Upper lobe of left lung (tissue), 4 donors: ENCODE measurements at regions not wholly inside any gene's neighbourhood (a gene's known extent, or its start where the extent isn't known, plus 50 kb on each side); places are given as distances from the start of the nearest gene placed in this dataset.

ENCODE experiments used
- CTCF ChIP-seq, 6 experiments: fragments of 450-650 bp in 4 of 6; fragments of 200-600 bp in 2 of 6; sonication (generic) in 2 of 6; IDR thresholded peaks; one replicate each; pipeline ENCODE4 v1.5.1; 2016 to 2019; ENCODE audit warnings: antibody characterized with exemption in 6 of 6
- EP300 ChIP-seq, 4 donors: sonication (generic); formaldehyde crosslinking; IDR thresholded peaks; one replicate each; pipeline ENCODE4 v1.5.1; 2017; ENCODE audit warnings: antibody characterized with exemption in 4 of 4, control low read depth in 2 of 4

DNA sequence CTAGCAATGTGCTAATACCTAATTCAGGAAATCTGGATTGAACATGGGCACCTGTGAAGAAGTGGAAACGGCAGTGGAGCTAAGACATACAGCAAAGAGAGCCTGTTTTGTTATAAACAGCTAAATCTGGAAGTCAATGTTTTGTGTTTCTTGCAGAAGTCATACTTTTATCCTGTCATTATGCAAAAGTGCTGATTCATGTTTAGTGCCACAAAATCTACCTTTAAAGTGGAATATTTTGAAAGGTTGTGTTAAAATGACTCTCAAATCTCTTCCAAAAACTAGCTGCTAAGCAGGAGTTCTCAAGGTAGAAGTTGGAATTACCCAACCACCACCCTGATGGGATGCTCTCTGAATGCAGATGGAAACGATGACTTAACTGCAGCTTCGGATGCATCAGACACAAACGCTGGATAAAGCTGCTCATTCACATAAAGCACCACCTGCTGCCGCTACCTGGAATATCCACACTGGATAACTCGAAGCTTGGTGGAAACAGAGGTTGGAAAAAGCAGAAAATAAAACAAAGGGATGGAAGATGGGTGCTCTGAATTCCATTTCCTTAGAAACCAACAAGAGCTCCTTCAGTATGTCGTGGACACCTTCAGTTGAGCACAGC lies 132.6 kb upstream of the ZNF236 start:
- TF ChIP-seq CTCF (IDR thresholded peaks at IDR 0.05) (no peak), EP300 (IDR thresholded peaks at IDR 0.05) (no peak)
